ENCODE measurements at regions not wholly inside any gene's neighbourhood (a gene's known extent, or its start where the extent isn't known, plus 50 kb on each side); places are given as distances from the start of the nearest gene placed in this dataset.

DNA sequence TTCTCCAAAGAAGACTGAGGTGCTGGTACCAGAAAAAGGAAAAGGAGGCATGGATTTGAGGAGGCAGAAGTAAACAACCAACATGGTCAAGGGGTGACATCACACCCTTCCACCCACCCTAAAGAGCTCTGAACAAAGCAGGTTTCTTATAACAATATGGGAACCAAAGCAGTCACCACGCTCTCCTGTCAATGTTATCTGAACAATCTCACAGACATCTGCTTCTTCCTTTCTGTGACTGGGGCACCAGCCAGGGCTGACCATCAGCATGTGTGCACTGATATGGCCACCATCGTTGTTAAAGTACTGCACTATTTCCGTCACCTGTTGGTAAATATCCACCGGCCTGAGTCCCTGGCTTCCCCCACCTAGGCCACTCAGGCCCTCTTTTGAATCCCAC lies 252.9 kb downstream of the SHQ1 start:
- dilution Hi-C loops (cut with HindIII; ENCODE audit: low sequenced_read_pairs, unreplicated experiment) (no loop called here), intact Hi-C loops (cut with micrococcal nuclease) (no loop called here), in situ Hi-C loops (cut with MboI; ENCODE audit: low sequenced_read_pairs) (no loop called here)
- Histone ChIP-seq H3K4me2 (ENCODE audit: low read depth, low read length) (no peak overlapping the region), H3K4ac (ENCODE audit: low read depth, low read length) (no peak overlapping the region; the same call in 1 of the 2 replicates), H4K91ac (ENCODE audit: insufficient read depth, low read depth, low read length) (no peak overlapping the region), H4K5ac (ENCODE audit: low read depth, low read length) (no peak overlapping the region), H3K14ac (replicated peaks; ENCODE audit: low read depth, low read length) (no peak overlapping the region), H3K9ac (ENCODE audit: low read depth, low read length) (no peak overlapping the region), H3K18ac (ENCODE audit: low read depth, low read length) (no peak overlapping the region), H2AK5ac (ENCODE audit: low read depth, low read length) (no peak overlapping the region), H2BK120ac (ENCODE audit: low read depth, low read length) (no peak overlapping the region), H3K27ac (ENCODE audit: insufficient read depth, low read length) (no peak overlapping the region), H2BK15ac (ENCODE audit: low read depth, low read length) (no peak overlapping the region), H3K4me3 (ENCODE audit: insufficient read depth, low read depth, low read length) (no peak overlapping the region), H3K9me3 (ENCODE audit: control insufficient read depth, insufficient read depth, low read length) (no peaks in the 10 kb centered on the region), H2AK9ac (replicated peaks; ENCODE audit: low read depth, low read length, poor library complexity) (no peak overlapping the region), H3K9me1 (ENCODE audit: insufficient read depth, low read length) (0 out of 2 replicates have a peak, but pooled peaks cover 10% of the 10 kb centered on the region), H3K79me1 (ENCODE audit: low read depth in 1 of 2, low read length in 2 of 2) (no peaks in the 10 kb centered on the region), H3K23ac (ENCODE audit: low read depth, low read length) (no peak overlapping the region), H2BK5ac (ENCODE audit: low read depth, low read length, poor library complexity, severe bottlenecking) (no peak overlapping the region), H3K56ac (ENCODE audit: extremely low read depth, insufficient read depth, low read length) (no peak overlapping the region), H2BK20ac (ENCODE audit: low read depth, low read length) (no peak overlapping the region), H2AFZ (replicated peaks; ENCODE audit: low read length, poor library complexity) (no peak overlapping the region), H3K36me3 (ENCODE audit: control insufficient read depth, insufficient read depth, low read length) (no peaks in the 10 kb centered on the region), H4K8ac (ENCODE audit: low read depth in 2 of 2, low read length in 2 of 2) (no peak overlapping the region), H3K4me1 (ENCODE audit: control insufficient read depth, insufficient read depth, low read length) (peaks cover 3% of the 10 kb centered on the region), H3K27me3 (ENCODE audit: control insufficient read depth, insufficient read depth, low read length) (peaks cover 18% of the 10 kb centered on the region), H4K20me1 (ENCODE audit: insufficient read depth, low read length) (no peaks in the 10 kb centered on the region)
- BruUV-seq (replicated peaks): no TSS peak
- CTCF ChIA-PET: no interaction called here
- DNase-seq: no peak
- no peak for ATAC-seq (ENCODE audit: low read depth)
- TF ChIP-seq FOS (IDR thresholded peaks at IDR 0.05; ENCODE audit: low read depth, low read length): no peak
- no peak for TF ChIP-seq RAD21 (IDR thresholded peaks at IDR 0.05; ENCODE audit: low read length)
- no peak for TF ChIP-seq CEBPB (IDR thresholded peaks at IDR 0.05; ENCODE audit: low read depth, low read length)
- no peak for TF ChIP-seq RCOR1 (IDR thresholded peaks at IDR 0.05; ENCODE audit: insufficient replicate concordance, low read length)
- no peak for TF ChIP-seq SMC3 (IDR thresholded peaks at IDR 0.05; ENCODE audit: low read depth, low read length)
- TF ChIP-seq BHLHE40 (IDR thresholded peaks at IDR 0.05; ENCODE audit: low read depth, low read length): no peak
- TF ChIP-seq MAFK (IDR thresholded peaks at IDR 0.05; ENCODE audit: low read depth, low read length): no peak
- TF ChIP-seq NFE2L2 (IDR thresholded peaks at IDR 0.05; ENCODE audit: low read depth, low read length): no peak
- TF ChIP-seq POLR2A (IDR thresholded peaks at IDR 0.05; ENCODE audit: low read depth, low read length): no peak
- no peak for TF ChIP-seq USF2 (IDR thresholded peaks at IDR 0.05; ENCODE audit: low read depth, low read length)
- TF ChIP-seq RFX5 (IDR thresholded peaks at IDR 0.05; ENCODE audit: low read depth, low read length): no peak
- TF ChIP-seq MAZ (IDR thresholded peaks at IDR 0.05; ENCODE audit: borderline replicate concordance, low read depth, low read length): no peak
- no peak for TF ChIP-seq CTCF (conservative IDR thresholded peaks at IDR 0.05; ENCODE audit: low read depth, low read length)
- TF ChIP-seq CHD1 (IDR thresholded peaks at IDR 0.05; ENCODE audit: low read depth, low read length): no peak
- no peak for TF ChIP-seq MXI1 (IDR thresholded peaks at IDR 0.05; ENCODE audit: borderline replicate concordance, low read depth, low read length)
- no peak for TF ChIP-seq ELK1 (IDR thresholded peaks at IDR 0.05; ENCODE audit: borderline replicate concordance, low read depth, low read length)
- 100% methylated on average over 1 of the region's 4 CpGs; no CpG with 5 or more reads in 1 of the 2 experiments for WGBS, 2 experiments (ENCODE audit: extremely low coverage in 2 of 2, insufficient read length in 1 of 2)
- POLR2A ChIA-PET (ENCODE audit: unreplicated experiment): no interaction called here

Measured in IMR-90 (cell line).